ENCODE measurements at regions not wholly inside any gene's neighbourhood (a gene's known extent, or its start where the extent isn't known, plus 50 kb on each side); places are given as distances from the start of the nearest gene placed in this dataset.

- Histone ChIP-seq H3K9me3 (ENCODE audit: control extremely low read depth in 1 of 3, control insufficient read depth in 2 of 3, insufficient read depth in 1 of 3, low read length in 2 of 3) (peaks cover 0 to 20% (median 4%) of the 10 kb centered on the region in 3 donors), H3K79me2 (ENCODE audit: control insufficient read depth, insufficient read depth, low read length) (no peaks in the 10 kb centered on the region), H3K4me3 (ENCODE audit: control extremely low read depth in 1 of 5, extremely low read depth in 1 of 5, insufficient read depth in 1 of 5, low read depth in 2 of 5, low read length in 4 of 5) (no peak overlapping the region), H3K27me3 (replicated peaks in 1 of 4; ENCODE audit: control extremely low read depth in 1 of 4, control insufficient read depth in 3 of 4, insufficient read depth in 4 of 4, low read length in 3 of 4) (no peaks in the 10 kb centered on the region), H3K27ac (ENCODE audit: low read length in 2 of 2) (no peak overlapping the region), H3K4me1 (ENCODE audit: control insufficient read depth in 2 of 2, insufficient read depth in 2 of 2, low read length in 2 of 2) (no peaks in the 10 kb centered on the region), H3K4me2 (replicated peaks; ENCODE audit: low read depth, low read length, poor library complexity, severe bottlenecking) (no peak overlapping the region), H2AFZ (ENCODE audit: insufficient read depth, low read depth, low read length, poor library complexity, severe bottlenecking) (no peak overlapping the region), H4K20me1 (ENCODE audit: control insufficient read depth, insufficient read depth, low read length, poor library complexity, severe bottlenecking) (no peaks in the 10 kb centered on the region), H3K36me3 (replicated peaks in 1 of 2; ENCODE audit: control extremely low read depth in 1 of 2, control insufficient read depth in 1 of 2, extremely low read depth in 1 of 2, insufficient read depth in 2 of 2, low read length in 1 of 2) (no peaks in the 10 kb centered on the region), H3K9ac (ENCODE audit: low read length) (no peak overlapping the region)
- peaks cover 10% of the 10 kb centered on the region for H3K27me3 Mint-ChIP-seq
- no peak overlapping the region for H3K27ac Mint-ChIP-seq
- peaks cover 10% of the 10 kb centered on the region for H3K9me3 Mint-ChIP-seq (ENCODE audit: insufficient read depth)
- DNase-seq (no peak), ATAC-seq (ENCODE audit: low read depth) (no peak)
- TF ChIP-seq CTCF (IDR thresholded peaks at IDR 0.05): no peak
- no peak for TF ChIP-seq EZH2 (IDR thresholded peaks at IDR 0.05; ENCODE audit: borderline replicate concordance, insufficient read depth, low read depth, low read length, poor library complexity, severe bottlenecking)
- intact Hi-C loops (cut with micrococcal nuclease): no loop called here
- POLR2A ChIA-PET: no interaction called here
- no CpG with 5 or more reads among the region's 1 CpG for WGBS (ENCODE audit: insufficient coverage)
- H3K4me1 Mint-ChIP-seq: no peaks in the 10 kb centered on the region
- CTCF ChIA-PET: no interaction called here
- no peak overlapping the region for H3K4me3 Mint-ChIP-seq
Observed at GRCh38 chr2:126542247-126542646, 113.7 kb upstream of the GYPC start.

GRCh38 chr2:126543081-126543480 lies 112.9 kb upstream of the GYPC start:
- Histone ChIP-seq H3K9ac (ENCODE audit: low read length) (no peak overlapping the region), H4K20me1 (ENCODE audit: control insufficient read depth, insufficient read depth, low read length, poor library complexity, severe bottlenecking) (no peaks in the 10 kb centered on the region), H3K4me3 (ENCODE audit: control extremely low read depth in 1 of 5, extremely low read depth in 1 of 5, insufficient read depth in 1 of 5, low read depth in 2 of 5, low read length in 4 of 5) (no peak overlapping the region), H3K27ac (ENCODE audit: low read length in 2 of 2) (no peak overlapping the region), H2AFZ (ENCODE audit: insufficient read depth, low read depth, low read length, poor library complexity, severe bottlenecking) (no peak overlapping the region), H3K9me3 (ENCODE audit: control extremely low read depth in 1 of 3, control insufficient read depth in 2 of 3, insufficient read depth in 1 of 3, low read length in 2 of 3) (peaks cover 0 to 20% (median 4%) of the 10 kb centered on the region in 3 donors), H3K79me2 (ENCODE audit: control insufficient read depth, insufficient read depth, low read length) (no peaks in the 10 kb centered on the region), H3K36me3 (replicated peaks in 1 of 2; ENCODE audit: control extremely low read depth in 1 of 2, control insufficient read depth in 1 of 2, extremely low read depth in 1 of 2, insufficient read depth in 2 of 2, low read length in 1 of 2) (no peaks in the 10 kb centered on the region), H3K4me2 (replicated peaks; ENCODE audit: low read depth, low read length, poor library complexity, severe bottlenecking) (no peak overlapping the region), H3K4me1 (ENCODE audit: control insufficient read depth in 2 of 2, insufficient read depth in 2 of 2, low read length in 2 of 2) (no peaks in the 10 kb centered on the region), H3K27me3 (replicated peaks in 1 of 4; ENCODE audit: control extremely low read depth in 1 of 4, control insufficient read depth in 3 of 4, insufficient read depth in 4 of 4, low read length in 3 of 4) (no peaks in the 10 kb centered on the region)
- H3K27me3 Mint-ChIP-seq: peaks cover 10% of the 10 kb centered on the region
- DNase-seq: no peak
- no peak overlapping the region for H3K27ac Mint-ChIP-seq
- CTCF ChIA-PET: no interaction called here
- H3K9me3 Mint-ChIP-seq (ENCODE audit: insufficient read depth): peaks cover 10% of the 10 kb centered on the region
- WGBS (ENCODE audit: insufficient coverage): no CpG with 5 or more reads among the region's 3 CpGs
- POLR2A ChIA-PET: no interaction called here
- no peak for ATAC-seq (ENCODE audit: low read depth)
- intact Hi-C loops (cut with micrococcal nuclease): no loop called here
- no peaks in the 10 kb centered on the region for H3K4me1 Mint-ChIP-seq
- no peak for TF ChIP-seq CTCF (IDR thresholded peaks at IDR 0.05)
- H3K4me3 Mint-ChIP-seq: no peak overlapping the region
